IMR-90 (cell line): ENCODE measurements at regions not wholly inside any gene's neighbourhood (a gene's known extent, or its start where the extent isn't known, plus 50 kb on each side); places are given as distances from the start of the nearest gene placed in this dataset.
"Not testable (repeated sequence)": the region's sequence is repeated elsewhere in the genome, so short reads cannot be mapped to it uniquely, and the experiment has no call there.

Source experiments
- ATAC-seq: fragments of 200-7000 bp; cut with Tn5 transposase; 2 replicates; pipeline ENCODE4 v1.9.1; 2020; ENCODE audit warnings: low read depth, mild to moderate bottlenecking, moderate library complexity
- BruUV-seq: library from RNA; stranded (reverse); fragments of 400-500 nt; replicated peaks from 2 replicates; lab custom pipeline; 2021; lab: Mats Ljungman, UMichigan
- CTCF ChIA-PET: fragments of 300-600 bp; formaldehyde crosslinking; extraction: SDS; loops from one replicate; lab custom pipeline; 2021; ENCODE audit warnings: antibody characterized with exemption; lab: Yijun Ruan, JAX
- POLR2A ChIA-PET: fragments of 300-600 bp; sonication (Branson Sonifier 250); formaldehyde crosslinking; loops from one replicate; lab custom pipeline; 2022; ENCODE audit warnings: antibody characterized with exemption; ENCODE audit not compliant: unreplicated experiment; lab: Charles Lee
- DNase-seq: peaks from one replicate; pipeline ENCODE4 v3.0.0; 2013
- H2AFZ ChIP-seq: replicated peaks from 2 replicates; pipeline ENCODE3; 2013; ENCODE audit warnings: low read length, mild to moderate bottlenecking; ENCODE audit not compliant: poor library complexity
- H2AK5ac ChIP-seq: 2 replicates; pipeline ENCODE4 v1.6.1; 2013; ENCODE audit warnings: low read depth, low read length, inconsistent platforms
- H2AK9ac ChIP-seq: replicated peaks from 2 replicates; pipeline ENCODE3; 2013; ENCODE audit warnings: mild to moderate bottlenecking, low read depth, low read length, moderate library complexity; ENCODE audit not compliant: poor library complexity
- H2BK120ac ChIP-seq: 2 replicates; pipeline ENCODE4 v1.6.1; 2013; ENCODE audit warnings: low read depth, low read length, inconsistent platforms
- H2BK15ac ChIP-seq: 3 replicates; pipeline ENCODE4 v1.6.1; 2013; ENCODE audit warnings: low read depth, low read length, inconsistent platforms
- H2BK20ac ChIP-seq: 2 replicates; pipeline ENCODE4 v1.6.1; 2013; ENCODE audit warnings: low read depth, mild to moderate bottlenecking, inconsistent platforms, low read length, moderate library complexity
- H2BK5ac ChIP-seq: 2 replicates; pipeline ENCODE4 v1.6.1; 2013; ENCODE audit warnings: mild to moderate bottlenecking, low read depth, low read length, inconsistent platforms; ENCODE audit not compliant: poor library complexity, severe bottlenecking
- H3K14ac ChIP-seq: replicated peaks from 2 replicates; pipeline ENCODE4 v1.6.1; 2013; ENCODE audit warnings: low read depth, low read length, inconsistent platforms
- H3K18ac ChIP-seq: 2 replicates; pipeline ENCODE4 v1.6.1; 2013; ENCODE audit warnings: low read depth, low read length, control low read depth
- H3K23ac ChIP-seq: 2 replicates; pipeline ENCODE4 v1.6.1; 2013; ENCODE audit warnings: low read depth, low read length, inconsistent platforms
- H3K27ac ChIP-seq: 2 replicates; pipeline ENCODE4 v1.5.1; 2013; ENCODE audit warnings: mild to moderate bottlenecking, control low read depth, low read length; ENCODE audit not compliant: insufficient read depth
- H3K27me3 ChIP-seq: 2 replicates; pipeline ENCODE4 v1.6.1; 2013; ENCODE audit warnings: low read length; ENCODE audit not compliant: control insufficient read depth, insufficient read depth
- H3K36me3 ChIP-seq: 2 replicates; pipeline ENCODE4 v1.6.1; 2013; ENCODE audit warnings: low read length, mixed read lengths; ENCODE audit not compliant: control insufficient read depth, insufficient read depth
- H3K4ac ChIP-seq: 2 replicates; pipeline ENCODE4 v1.6.1; 2013; ENCODE audit warnings: low read depth, low read length, inconsistent platforms
- H3K4me1 ChIP-seq: 2 replicates; pipeline ENCODE4 v1.6.1; 2013; ENCODE audit warnings: low read length, mixed read lengths; ENCODE audit not compliant: control insufficient read depth, insufficient read depth
- H3K4me2 ChIP-seq: 2 replicates; pipeline ENCODE4 v1.6.1; 2013; ENCODE audit warnings: low read depth, mild to moderate bottlenecking, control low read depth, low read length, moderate library complexity
- H3K4me3 ChIP-seq: 2 replicates; pipeline ENCODE4 v1.5.1; 2013; ENCODE audit warnings: low read depth, mild to moderate bottlenecking, control low read depth, low read length, moderate library complexity; ENCODE audit not compliant: insufficient read depth
- H3K56ac ChIP-seq: 2 replicates; pipeline ENCODE4 v1.6.1; 2013; ENCODE audit warnings: low read length, inconsistent platforms; ENCODE audit not compliant: insufficient read depth; ENCODE audit errors: extremely low read depth
- H3K79me1 ChIP-seq, 2 experiments: 2 replicates each; pipeline ENCODE4 v1.6.1; 2013; ENCODE audit warnings: low read length in 2 of 2, inconsistent platforms in 1 of 2, low read depth in 1 of 2
- H3K9ac ChIP-seq: 2 replicates; pipeline ENCODE4 v1.6.1; 2013; ENCODE audit warnings: low read depth, low read length, control low read depth
- H3K9me1 ChIP-seq: 2 replicates; pipeline ENCODE4 v1.6.1; 2013; ENCODE audit warnings: low read length, inconsistent platforms; ENCODE audit not compliant: insufficient read depth
- H3K9me3 ChIP-seq: 2 replicates; pipeline ENCODE4 v1.6.1; 2013; ENCODE audit warnings: low read length; ENCODE audit not compliant: control insufficient read depth, insufficient read depth
- H4K20me1 ChIP-seq: 2 replicates; pipeline ENCODE4 v1.6.1; 2013; ENCODE audit warnings: low read length, inconsistent platforms; ENCODE audit not compliant: insufficient read depth
- H4K5ac ChIP-seq: 2 replicates; pipeline ENCODE4 v1.6.1; 2013; ENCODE audit warnings: mild to moderate bottlenecking, low read depth, low read length, control low read depth
- H4K8ac ChIP-seq, 2 experiments: 2 replicates each; pipeline ENCODE4 v1.6.1; 2013; ENCODE audit warnings: low read depth in 2 of 2, low read length in 2 of 2, control low read depth in 1 of 2, inconsistent platforms in 1 of 2
- H4K91ac ChIP-seq: 2 replicates; pipeline ENCODE4 v1.6.1; 2013; ENCODE audit warnings: low read depth, low read length, inconsistent platforms; ENCODE audit not compliant: insufficient read depth
- WGBS, 2 experiments: methylation state at CpG; one replicate each; pipeline versions ENCODE4 v1.1.5 to v1.1.7; 2013; ENCODE audit warnings: missing lambda C conversion rate in 2 of 2; ENCODE audit not compliant: insufficient read length in 1 of 2; ENCODE audit errors: extremely low coverage in 2 of 2; 5-methylcytosine and 5-hydroxymethylcytosine counted together
- dilution Hi-C: fragments of 300-500 bp; cut with HindIII; formaldehyde crosslinking; loops from one replicate; pipeline ENCODE4 v1.14.3; 2018; ENCODE audit warnings: low sequenced_read_pairs; ENCODE audit not compliant: unreplicated experiment
- in situ Hi-C: fragments of 300-500 bp; cut with MboI; formaldehyde crosslinking; loops from 3 replicates; pipeline ENCODE4 v1.14.3; 2019; ENCODE audit warnings: low sequenced_read_pairs, inconsistent platforms, mixed read lengths
- intact Hi-C: fragments of 100-400 bp; cut with micrococcal nuclease; formaldehyde crosslinking; loops from 2 replicates; pipeline ENCODE4 v1.10.0; 2022

- intact Hi-C loops, H4K5ac ChIP-seq, H3K27ac ChIP-seq, H2AK9ac ChIP-seq, H3K4me1 ChIP-seq, H2BK5ac ChIP-seq, ATAC-seq, H4K8ac ChIP-seq, H2AFZ ChIP-seq, H3K23ac ChIP-seq, H2AK5ac ChIP-seq, DNase-seq, H3K4me2 ChIP-seq, H4K20me1 ChIP-seq, H2BK20ac ChIP-seq, H3K36me3 ChIP-seq, H3K27me3 ChIP-seq, H2BK15ac ChIP-seq, POLR2A ChIA-PET, H3K4me3 ChIP-seq, H3K56ac ChIP-seq, H3K9ac ChIP-seq, H3K4ac ChIP-seq, dilution Hi-C loops, CTCF ChIA-PET, H3K18ac ChIP-seq, H4K91ac ChIP-seq, H3K14ac ChIP-seq, in situ Hi-C loops, H3K9me3 ChIP-seq, H3K9me1 ChIP-seq, H2BK120ac ChIP-seq, BruUV-seq, H3K79me1 ChIP-seq: not testable (repeated sequence)
- WGBS, 2 experiments = no CpG with 5 or more reads among the region's 37 CpGs
Measured at GRCh38 chr1:145168220-145168848, 72.6 kb downstream of the FAM72D start.

- in situ Hi-C loops, H3K4me2 ChIP-seq, H3K4ac ChIP-seq, H2BK120ac ChIP-seq, H4K8ac ChIP-seq, DNase-seq, H3K36me3 ChIP-seq, H3K9me3 ChIP-seq, H3K79me1 ChIP-seq, H4K5ac ChIP-seq, H3K9me1 ChIP-seq, BruUV-seq, H2BK20ac ChIP-seq, H3K9ac ChIP-seq, H2AFZ ChIP-seq, H3K14ac ChIP-seq, H3K18ac ChIP-seq, H2AK9ac ChIP-seq, H3K27ac ChIP-seq, H2AK5ac ChIP-seq, H3K56ac ChIP-seq, H2BK15ac ChIP-seq, H2BK5ac ChIP-seq, H3K23ac ChIP-seq, intact Hi-C loops, ATAC-seq, H3K4me3 ChIP-seq, dilution Hi-C loops, POLR2A ChIA-PET, CTCF ChIA-PET, H3K27me3 ChIP-seq, H4K20me1 ChIP-seq, H3K4me1 ChIP-seq, H4K91ac ChIP-seq: not testable (repeated sequence)
- WGBS, 2 experiments = no CpG with 5 or more reads among the region's 3 CpGs
Measured at GRCh38 chr1:145164360-145164759, 68.6 kb downstream of the FAM72D start.
